ENCODE measurements at regions not wholly inside any gene's neighbourhood (a gene's known extent, or its start where the extent isn't known, plus 50 kb on each side); places are given as distances from the start of the nearest gene placed in this dataset.

DNA sequence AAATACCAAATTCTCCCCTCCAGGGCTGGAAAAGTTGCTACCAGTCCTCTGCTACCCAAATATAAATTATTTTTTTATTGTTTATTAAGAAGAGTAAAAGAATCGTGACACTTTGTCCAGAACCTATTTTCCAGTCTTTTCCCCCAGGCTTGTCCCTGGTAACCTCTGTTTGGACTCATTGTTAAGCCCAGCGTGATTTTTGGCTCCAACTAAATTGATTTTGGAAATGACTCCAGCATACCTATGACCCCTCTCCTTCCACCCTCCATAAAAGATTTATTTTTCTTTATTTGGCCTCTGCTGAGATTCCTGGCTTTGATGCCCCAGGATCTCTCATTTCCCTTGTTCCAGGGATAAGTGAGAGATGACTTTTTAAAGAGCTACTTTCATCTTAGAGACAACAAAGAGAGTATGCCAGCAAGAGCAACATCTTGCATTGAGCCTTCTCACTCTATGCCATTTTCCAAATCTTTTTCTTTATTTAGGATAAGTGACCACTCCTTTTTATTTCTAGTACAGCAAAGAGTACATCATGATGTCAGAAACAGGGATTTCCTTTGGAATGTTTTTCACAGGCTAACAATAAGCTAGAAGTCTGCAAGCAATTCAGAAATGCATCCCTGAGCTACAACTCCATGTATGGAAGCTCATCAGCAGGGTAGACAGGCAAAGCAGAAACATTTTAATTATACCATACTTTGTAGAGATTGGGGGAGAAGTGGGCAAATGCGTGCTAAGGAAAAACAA, 75.8 kb downstream of the DAD1 start:
- no peak for DNase-seq

DNA sequence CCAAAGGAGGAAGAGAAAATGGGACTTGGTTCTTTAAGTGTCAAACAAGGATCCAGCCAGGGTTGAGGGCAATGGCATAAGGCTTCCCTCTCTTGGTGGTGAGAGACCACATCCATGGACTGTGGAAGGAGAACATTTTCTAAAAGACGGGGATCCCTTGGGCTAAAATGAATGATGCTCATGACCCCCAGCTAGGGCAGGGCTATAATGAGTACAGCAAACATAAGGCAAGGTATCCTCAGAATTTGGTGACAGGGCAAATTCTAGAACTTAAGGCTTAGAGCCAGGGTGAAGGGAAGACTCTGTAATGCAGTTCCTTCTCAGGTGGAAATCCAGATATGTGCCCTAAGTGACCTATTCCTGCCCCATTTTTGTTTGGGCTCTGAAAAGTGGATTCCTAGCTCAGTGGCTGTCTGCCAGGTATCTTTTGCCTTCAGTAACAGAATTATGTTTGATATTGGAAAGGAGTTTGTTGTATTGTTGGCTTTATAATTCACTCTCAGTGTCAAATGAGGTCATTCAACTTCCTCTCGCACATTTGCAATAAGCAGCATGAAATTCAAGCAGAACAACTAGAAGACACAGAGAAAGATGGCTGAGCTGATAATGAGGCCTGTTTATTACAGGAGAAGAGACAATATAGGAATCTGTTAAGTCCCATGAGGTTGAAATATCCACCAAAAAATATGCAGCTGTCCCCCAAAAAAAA, 76.8 kb downstream of the DAD1 start:
- no peak for DNase-seq

DNA sequence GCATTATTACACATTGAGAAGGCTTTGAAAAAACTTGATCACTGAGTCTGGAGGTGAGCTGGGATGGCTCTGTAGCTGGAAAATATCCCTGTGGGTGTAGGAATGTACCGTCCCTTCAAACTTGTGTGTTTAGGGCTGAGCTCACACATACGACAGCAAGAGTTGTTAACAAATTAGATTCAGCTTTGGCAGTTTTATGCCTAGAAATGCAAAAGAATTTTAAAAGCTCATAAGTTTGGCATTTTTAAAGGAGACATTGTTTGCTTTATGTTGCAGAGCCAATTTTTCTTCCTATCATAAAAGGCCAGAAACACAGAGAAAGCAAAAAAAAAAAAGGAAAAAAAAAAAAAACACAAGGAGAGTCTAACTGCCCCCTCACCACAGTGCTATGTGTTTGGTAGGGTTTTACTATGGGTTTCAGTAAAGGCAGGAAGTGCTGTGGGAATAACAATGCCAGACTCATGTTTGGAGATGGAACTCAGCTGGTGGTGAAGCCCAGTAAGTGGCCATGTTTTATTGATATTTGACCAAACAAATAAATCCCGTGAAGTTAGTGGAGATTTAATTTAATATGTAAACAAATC, 78.4 kb downstream of the DAD1 start:
- DNase-seq = no peak

DNA sequence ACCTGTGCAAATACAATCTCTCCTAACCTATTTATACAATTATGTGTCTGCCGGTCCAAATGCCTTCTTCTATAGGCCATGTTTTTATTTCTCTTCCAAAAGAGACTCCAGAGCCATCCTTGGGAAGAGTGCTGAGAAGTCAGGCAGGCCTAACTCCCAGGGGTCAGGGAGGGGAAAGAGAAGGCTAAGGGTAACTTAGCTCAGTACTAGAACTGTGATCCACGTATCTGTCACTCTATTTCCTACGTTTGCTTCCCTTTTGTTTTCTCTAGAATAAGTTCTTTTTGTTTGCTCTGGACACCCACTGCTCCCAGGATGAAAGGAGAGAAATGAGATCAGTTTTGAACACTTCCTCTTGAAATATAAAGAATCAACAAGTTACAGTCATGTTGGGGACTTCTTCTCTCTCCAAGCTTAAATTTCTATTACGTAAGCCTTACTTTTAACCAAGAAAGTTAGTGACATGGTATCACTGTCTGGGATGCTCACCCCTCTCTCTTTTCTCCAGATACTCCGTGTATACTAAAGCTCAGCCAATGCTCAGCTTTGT, 79.2 kb downstream of the DAD1 start:
- DNase-seq = no peak

DNA sequence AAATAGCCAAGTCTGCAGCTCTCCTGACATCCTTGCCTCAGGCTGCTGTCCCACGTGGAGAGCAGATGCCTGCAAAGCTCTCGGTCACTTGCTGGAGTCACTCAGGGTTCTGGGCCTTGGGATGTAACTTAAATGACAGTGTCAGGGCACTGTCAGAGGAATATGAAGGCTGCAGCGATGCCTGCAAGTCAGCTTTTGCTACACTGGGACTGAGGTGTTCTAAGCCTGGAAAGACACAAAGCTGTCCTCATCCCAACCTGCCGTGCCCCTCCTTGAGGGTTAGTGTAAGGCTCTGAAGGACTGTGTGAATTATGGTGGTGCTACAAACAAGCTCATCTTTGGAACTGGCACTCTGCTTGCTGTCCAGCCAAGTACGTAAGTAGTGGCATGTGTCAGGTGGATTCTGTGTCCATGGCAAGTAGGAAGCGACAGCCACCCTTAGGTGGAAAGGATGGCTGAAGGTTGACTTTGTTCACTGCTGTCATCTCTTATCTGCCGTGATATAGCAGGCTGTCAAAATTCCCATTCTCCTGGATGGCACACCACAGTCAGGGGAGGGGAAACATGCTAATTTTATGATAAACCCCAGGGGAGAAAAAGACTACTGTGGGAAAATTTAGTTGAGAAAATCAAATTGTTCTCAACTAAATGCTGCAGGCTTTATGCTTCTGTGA, 79.9 kb downstream of the DAD1 start:
- no peak for DNase-seq

DNA sequence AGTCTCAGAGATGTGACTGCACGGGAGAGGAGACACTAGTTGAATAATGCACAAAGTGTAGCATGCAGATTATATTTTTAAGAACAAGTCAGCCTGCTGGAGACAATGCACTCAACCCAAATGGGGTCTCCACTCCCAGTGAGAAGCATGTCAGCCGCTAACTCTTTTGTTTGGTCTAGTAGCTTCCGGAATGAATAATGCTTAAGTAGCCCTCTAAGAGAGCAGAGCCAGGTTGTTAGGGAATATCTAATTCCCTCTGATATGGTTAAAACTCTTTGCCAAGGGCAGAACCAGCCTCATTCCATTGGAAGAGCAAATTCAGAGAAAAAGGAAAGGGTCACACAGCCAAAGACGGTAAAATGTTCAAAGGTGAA, 80.4 kb downstream of the DAD1 start:
- DNase-seq = no peak

DNA sequence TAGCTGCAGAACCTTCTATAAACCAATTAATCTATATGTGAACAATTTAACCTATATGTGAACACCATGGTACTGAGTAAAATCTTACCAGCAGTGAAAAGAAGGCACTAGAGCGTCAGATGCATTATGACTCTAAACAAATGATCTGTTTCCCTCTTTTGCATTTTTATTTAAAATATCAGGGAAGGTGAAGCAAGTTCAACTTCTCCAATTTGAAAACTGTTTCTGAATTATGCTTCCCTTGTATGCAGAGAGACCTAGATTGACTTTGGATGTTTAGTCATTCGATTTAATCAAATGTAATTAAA, 80.9 kb downstream of the DAD1 start:
- no peak for DNase-seq

DNA sequence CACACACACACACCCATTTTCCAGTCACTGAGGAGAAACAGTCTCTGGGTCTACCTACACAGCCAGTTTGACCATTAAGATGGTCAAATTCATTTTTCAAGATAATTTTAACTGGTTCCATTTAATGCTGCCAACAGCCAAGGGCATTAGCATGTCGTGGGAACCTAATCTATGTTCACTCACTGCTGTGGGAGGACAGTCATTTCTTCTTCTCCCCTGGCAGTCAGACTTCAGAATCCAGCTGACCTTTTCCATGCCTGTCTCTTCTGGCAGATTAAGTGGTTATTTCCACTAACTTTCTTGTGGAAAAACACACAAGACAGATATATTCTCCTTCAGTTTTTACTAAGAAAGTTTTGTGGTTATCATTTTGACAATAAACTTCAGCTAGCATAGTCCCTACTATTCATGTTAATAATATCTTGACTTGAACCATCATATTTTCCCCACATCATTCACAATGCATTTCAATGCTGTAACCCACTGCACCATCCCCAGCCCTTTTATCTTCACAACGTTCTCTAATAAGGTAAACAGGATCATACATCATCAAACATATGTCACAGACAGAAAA, 82.2 kb downstream of the DAD1 start:
- DNase-seq = no peak

DNA sequence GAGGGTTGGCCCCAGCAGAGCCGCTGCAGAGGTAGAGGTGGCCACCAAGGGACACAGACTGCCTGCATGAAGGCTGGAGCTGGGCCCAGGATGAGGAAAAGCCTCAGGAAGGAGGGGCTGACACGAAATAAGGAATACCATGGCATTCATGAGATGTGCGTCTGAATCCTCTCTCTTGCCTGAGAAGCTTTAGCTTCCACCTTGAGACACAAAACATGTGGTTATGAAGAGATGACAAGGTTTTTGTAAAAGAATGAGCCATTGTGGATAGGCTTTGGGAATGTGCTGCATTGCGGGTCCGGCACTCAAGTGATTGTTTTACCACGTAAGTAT, 82.7 kb downstream of the DAD1 start:
- DNase-seq = no peak

DNA sequence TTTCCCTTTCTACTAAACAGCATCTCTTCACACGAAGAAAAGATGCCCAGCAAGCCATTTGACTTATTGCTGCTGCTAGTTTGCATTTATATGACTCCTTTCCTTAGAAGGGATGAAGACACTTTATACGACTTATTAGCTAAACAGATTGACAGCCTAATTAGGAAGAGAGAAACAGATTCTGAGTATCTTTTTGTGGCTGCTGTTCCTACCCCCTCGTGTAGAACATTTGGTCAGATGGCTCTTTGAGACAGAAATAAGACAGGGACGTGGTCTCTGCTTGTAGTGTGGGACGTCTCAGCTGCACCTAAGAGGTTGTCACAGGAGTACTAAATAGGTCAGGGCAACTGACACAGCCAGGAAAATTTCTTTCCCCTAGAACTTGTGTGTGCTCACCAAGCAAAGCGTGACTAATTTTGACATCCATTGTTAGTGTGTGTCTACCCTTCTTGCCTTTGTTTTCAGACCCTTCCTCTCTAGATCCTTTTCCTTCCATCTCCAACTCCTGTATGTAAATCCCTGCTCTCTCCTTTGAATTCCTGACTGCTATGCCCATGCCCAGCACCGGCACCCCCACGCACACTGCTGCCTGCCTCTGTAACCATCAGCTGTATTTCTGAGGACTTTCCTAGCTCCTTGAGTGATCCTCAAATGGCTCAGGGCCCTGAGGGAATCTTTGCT, 83.2 kb downstream of the DAD1 start:
- no peak for DNase-seq

DNA sequence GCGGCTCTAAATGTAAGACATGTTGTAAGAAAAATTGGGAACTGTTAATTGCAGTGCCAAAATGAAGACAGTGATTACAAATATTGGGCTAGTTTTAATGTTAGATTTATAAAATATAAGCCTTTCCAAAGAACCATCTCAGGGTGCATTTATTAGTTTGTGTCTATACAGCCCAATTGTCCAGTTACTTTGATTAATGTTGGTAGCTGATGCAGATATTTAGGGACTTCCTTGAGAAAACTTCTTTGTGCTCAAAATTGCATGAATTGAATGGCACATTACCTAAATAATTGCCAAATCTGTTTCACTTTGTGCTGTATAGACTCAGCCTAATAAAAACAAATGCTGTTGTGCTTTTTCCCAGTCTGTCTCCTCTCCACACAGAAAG, 83.7 kb downstream of the DAD1 start:
- no peak for DNase-seq

DNA sequence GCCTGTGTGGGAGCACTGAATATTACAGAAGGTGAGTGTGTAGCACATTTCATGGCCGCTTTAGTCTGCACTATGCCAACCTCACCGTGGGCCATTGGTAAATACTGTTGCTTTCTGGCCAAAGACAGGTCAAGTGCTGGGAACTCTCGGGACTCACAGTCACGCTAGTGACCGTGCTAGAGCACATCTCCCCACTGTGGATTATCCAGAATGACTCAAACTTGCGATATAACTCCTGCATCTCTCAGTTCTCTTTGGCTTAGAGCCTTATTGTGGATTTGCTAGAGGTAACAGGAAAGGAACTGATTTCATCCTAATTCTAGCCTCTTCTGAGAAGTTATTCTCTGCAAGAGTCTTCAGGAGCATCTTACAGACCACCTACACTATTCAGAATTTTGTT, 86.5 kb downstream of the DAD1 start:
- no peak for DNase-seq

DNA sequence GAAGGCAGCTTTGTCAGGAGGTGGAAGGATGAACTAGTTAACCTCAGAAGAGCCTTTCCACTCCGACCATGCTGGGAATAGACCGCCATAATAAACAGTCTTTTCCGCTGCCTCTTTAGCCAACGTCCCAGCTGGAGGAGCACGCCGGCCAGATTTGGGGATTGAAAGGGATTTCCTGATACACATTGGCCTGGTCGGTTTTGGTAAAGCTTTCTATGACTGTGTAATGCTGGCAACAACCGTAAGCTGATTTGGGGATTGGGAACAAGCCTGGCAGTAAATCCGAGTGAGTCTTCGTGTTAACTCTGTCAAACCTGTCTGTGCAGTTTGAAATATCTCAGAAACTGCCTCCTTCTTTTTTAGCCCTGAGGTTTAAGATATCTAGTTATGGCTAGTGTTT, 87.0 kb downstream of the DAD1 start:
- no peak for DNase-seq

DNA sequence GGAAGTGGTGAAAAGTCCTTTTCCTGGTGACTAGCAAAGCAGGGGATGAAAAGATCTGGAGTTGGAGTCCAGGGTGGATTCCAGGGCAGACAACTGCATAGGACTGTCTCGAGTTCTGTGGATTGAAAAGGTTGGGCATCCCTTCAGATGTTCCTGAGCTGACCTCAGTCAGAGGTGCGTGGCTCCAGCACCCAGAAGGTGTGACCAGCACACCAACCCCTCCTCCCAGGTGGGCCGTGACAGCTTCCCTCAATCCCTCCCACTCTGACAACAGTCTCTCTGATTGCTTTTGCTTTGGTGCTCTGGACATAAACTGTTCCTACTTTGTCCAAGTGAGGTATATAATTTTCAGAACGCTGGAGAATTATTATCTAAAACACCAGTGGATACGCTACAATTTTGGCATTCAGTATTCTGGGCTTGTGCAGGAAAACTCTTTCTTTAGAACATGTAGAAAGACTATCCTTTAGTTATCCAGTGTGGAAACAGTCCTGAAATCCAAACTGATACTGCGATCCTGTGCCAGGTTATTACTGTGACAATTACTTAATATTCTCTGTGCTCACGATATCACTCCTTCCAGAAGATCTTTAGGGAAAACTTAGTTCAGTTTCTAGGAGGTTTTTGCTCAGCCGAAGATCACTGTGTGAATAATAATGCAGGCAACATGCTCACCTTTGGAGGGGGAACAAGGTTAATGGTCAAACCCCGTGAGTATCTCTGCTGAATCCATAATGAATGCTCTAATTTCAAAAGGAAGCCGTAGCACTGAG, 87.9 kb downstream of the DAD1 start:
- DNase-seq = no peak

DNA sequence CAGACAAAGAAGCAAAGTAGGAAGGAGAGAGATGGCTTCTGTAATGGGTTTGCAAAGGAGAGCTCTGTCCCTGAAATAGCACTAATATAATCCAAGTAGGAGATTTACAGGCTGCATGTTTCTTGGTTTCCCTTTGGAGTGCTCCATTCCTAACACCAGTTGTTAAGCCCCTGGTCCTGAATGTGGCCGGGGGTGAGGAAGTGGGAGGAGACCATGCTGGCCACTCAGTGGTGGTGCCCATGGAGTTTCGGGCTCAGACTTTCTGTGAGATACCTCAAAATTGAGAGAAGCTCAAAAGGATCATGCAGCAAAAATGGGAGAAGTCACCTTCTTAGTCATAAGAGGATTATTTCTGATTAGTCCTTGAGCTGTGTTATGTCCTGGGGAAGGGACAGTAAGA, 88.5 kb downstream of the DAD1 start:
- no peak for DNase-seq

DNA sequence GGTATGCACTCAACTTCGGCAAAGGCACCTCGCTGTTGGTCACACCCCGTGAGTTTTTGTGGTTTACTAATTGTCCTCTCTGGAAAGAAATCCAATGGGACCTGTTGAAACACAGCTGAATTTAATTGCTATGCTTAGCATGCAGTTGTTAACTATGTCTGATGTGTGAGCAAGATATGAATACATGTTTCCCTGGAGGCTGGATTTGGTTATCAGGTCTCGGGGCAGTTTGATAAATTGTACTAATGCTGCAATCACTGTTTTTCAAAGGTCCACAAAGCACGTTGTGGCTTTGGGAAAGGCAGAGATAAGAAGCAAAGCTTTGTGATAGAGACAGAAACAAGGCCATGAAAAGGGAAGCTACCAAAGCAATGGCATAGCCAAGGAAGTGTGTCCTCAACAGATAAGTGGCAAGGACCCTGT, 91.3 kb downstream of the DAD1 start:
- DNase-seq = no peak

DNA sequence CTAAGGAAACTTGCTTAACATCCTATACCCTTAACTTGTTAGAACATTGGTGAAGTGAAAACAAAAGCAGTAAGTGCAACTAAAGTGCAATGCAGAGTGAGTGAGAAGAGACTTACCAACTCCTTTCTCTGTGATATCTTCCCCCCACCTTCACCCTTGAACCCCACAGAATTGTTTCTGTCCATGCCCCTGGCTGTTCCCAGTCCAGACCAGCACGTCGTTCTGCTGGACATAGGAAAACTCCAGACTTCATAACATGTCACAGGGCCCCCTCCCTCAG, 91.9 kb downstream of the DAD1 start:
- DNase-seq = no peak

DNA sequence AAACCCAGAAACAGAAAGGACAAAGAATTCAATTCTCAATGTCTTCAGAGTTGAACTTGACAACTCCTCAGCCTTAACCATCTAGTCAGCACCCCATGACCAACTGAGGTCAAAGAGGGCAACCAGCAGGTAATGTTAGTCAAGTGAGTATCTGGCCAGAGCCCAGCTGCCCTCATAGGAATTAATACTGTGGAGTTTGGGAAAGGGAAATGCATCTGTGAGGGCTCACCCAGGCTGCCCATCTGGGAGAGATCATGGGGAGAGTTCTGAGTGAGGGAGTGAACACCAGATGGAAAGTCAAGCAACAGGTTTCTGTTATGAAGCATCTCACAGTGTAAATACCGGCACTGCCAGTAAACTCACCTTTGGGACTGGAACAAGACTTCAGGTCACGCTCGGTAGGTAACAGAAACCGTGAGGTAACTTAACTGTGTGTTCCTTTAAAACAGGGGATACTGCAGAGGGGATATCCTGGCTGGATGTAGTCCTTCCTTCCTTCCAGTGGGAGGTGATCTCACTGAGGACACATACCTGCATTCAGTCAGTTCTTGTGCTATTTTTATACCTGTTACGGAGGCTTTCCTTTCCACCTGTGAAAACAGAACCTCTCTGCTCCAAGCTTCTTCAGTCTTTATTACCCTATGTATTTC, 94.4 kb downstream of the DAD1 start:
- no peak for DNase-seq

DNA sequence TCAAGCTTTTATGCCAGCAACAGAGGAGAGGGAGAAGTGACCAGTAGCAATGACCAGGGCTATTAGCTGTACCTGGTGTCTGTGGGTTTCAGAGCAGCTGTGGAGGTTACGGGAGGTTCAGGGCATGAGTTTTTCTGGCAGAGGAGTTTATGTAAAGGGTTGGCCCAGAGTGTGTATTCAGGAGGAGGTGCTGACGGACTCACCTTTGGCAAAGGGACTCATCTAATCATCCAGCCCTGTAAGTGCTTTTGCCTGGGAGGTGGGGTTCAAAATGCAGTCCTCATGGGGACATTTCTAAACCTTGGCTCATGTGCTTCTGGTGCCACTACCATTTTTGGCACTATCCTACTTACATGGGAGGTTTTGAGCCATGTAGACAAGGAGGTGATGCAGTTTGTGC, 95.3 kb downstream of the DAD1 start:
- DNase-seq = no peak

DNA sequence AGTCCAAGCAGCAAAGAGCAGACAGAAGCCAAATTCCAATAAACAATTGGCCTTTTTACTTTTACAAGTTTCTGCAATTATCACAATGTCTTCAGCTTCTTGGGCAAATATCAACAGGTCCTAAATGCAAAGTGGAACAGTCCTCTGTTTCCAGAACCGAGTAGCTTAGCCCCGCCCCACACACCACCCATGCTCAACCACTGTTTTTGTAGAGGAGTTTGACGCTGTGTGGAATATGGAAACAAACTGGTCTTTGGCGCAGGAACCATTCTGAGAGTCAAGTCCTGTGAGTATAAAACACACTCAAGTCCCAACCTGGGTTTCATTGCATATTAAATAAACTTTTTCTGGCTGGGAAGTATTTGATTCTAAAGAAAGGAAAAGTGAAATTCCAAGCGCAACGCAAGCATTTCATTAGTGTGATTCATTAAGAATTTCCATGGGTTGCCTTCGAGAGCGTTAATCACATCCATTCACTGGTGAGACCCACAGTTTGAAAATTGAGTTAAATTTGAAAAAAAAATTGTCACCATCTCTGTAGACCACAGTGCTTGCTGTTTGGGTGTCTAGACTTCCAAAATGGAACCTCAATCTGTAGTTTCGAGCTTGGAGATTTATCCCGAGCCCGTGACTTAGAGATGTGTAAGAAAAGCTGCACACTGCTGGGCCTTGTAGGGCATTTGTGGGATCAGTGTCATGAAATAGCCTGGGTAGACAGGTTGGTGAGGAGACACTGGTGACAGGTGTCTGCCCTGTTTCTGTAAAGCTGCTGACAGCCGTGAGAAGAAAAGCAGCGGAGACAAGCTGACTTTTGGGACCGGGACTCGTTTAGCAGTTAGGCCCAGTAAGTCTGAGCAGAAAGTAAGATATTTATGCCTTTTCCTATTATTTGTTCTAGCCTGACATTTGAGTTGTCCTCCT, 96.1 kb downstream of the DAD1 start:
- no peak for DNase-seq
